Stimulated activated CD4-positive, alpha-beta T cell treated with anti-CD3 and anti-CD28 coated beads, TNF-alpha, amount 100 ng/mL, for 4 hours (primary cell): ENCODE measurements at regions not wholly inside any gene's neighbourhood (a gene's known extent, or its start where the extent isn't known, plus 50 kb on each side); places are given as distances from the start of the nearest gene placed in this dataset.
"Not testable (repeated sequence)": the region's sequence is repeated elsewhere in the genome, so short reads cannot be mapped to it uniquely, and the experiment has no call there.

ENCODE experiments used
- DNase-seq, 3 experiments: peaks; one replicate each; pipeline ENCODE4 v3.0.0-alpha.2; 2020; ENCODE audit warnings: low read depth in 3 of 3

DNA sequence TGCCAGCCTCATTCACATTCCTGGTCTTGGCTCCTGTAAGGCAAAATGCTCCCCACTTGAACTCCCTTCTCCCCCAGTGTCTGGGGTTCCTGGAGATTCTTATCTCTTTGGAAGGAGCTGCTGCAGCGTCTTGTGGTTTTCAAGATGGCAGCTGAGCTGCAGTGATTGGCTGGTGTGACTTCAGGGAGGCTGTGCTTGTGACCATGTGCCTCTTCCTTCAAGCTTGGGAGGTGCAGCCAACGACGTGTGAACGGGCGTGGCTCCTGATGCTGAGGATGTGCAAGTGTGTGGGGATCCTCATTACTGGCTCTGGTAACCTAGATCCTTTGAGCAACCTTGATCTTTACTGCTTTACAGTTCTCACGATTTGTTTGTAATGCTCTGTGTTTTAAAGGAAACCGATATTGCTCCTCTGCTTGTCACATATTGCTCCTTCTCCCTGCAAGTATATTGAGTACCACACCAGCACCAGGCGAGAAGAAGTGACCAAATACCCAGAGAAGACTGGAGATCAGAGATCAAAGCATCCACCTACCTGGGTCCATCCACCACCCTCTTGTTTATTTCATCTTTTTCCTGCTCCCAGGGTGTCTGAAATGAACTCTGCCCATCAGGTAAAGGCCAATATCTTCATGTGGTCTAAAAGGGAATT lies 208.5 kb downstream of the FGF9 start:
- no peak for DNase-seq

DNA sequence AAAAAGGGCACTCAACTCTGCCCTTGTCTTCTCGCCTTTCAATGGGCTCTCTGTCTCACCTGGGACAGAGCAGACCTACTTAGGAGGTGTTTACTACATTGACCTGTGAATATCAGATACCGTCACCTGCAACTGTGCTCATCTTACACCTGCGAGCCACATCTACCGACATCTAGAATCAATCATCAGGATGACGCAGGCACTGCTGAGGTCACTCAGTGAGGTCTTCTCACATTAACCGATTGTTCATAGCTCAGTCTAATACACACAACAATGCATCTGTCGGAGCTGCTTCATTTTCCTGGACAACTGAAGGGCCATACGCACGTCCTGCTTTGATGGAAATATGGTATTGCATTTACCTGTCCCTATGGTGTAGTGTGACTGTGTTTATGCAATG lies 211.9 kb downstream of the FGF9 start:
- no peak for DNase-seq

GRCh38 chr13:21883713-21884112 lies 212.8 kb downstream of the FGF9 start:
- no peak for DNase-seq

- no peak for DNase-seq
Measured at GRCh38 chr13:21884299-21884909, 213.5 kb downstream of the FGF9 start.

DNA sequence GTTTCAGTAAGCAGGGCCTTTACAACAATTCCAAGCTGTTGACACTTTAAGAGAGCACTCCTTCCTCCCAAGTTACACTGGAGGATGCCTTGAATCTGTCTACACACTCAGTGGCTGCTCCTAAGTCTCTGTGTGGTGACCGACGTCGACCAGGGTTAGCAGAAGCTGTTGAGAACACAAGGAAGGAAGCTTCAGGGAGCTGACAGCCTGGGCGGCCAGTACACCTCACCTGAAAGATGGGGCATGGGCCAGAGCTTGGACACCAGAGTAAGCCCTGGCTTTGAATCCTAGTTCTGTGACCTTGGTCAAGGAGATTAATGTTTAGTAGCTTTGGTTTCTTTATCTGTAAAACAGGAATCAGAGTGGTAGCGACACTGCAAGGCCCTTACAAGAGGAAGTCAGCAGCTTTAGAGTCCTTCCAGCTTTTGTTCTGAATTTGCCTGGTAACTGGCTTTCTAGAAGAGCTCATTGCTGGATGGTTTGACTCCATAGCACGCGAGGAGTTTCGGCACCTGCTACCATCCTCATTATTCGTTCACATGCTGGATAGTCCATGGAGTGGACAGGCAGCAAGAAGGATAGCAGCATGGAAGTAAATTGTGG lies 214.2 kb downstream of the FGF9 start:
- no peak for DNase-seq

- no peak for DNase-seq
Measured at GRCh38 chr13:21885714-21886224, 214.9 kb downstream of the FGF9 start.

GRCh38 chr13:21889651-21890050 lies 218.8 kb downstream of the FGF9 start:
- DNase-seq: no peak

- DNase-seq: not testable (repeated sequence)
Measured at GRCh38 chr13:21890220-21890619, 219.3 kb downstream of the FGF9 start.

- DNase-seq: no peak
Measured at GRCh38 chr13:21894091-21894490, 223.2 kb downstream of the FGF9 start.

DNA sequence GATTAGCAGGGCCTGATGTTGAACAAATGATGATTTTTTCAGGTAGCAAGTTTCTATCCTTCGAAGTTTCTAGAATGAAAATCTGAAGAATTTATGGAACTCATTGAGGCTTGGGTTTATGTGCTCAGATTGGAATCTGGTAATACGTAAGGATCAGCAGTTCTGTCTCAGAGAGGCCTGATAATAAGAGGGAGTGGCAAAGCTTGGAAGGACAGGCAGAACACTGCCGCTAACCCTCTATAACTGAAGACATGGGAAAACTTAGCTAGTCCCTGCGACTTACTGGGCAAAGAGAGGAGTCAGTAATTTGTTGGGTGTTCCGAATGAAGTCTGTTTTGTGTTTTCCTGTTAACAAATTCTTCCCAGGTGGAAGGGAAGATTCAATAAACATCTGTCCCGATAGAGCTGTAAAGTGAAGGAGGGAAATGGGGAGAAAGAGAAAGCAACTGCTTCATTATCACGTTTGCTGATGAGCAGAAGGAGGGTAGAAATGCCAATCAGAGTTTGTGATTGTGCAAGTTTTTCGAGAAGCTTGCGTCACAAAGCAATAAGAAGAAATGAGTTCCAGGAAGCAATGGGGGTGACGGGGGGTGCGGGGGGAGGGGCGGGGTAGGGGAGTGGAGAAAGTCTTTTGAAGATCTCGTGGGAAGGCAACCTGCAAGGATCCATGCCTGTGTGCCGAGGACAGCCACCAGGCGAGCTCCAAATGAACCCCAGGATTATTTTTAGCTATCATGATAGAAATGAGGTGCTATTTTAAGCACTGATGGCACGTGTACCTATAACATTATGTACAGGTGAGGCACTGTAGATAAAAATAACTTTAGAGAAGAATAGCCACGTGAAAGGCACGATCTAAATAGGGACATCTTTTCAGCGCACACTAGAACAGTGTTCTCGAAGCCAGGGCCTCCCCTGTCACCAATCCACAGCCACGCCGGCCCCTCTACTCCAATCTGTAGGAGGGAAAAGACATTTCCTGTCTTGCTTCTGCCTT lies 224.1 kb downstream of the FGF9 start:
- DNase-seq: no peak

DNA sequence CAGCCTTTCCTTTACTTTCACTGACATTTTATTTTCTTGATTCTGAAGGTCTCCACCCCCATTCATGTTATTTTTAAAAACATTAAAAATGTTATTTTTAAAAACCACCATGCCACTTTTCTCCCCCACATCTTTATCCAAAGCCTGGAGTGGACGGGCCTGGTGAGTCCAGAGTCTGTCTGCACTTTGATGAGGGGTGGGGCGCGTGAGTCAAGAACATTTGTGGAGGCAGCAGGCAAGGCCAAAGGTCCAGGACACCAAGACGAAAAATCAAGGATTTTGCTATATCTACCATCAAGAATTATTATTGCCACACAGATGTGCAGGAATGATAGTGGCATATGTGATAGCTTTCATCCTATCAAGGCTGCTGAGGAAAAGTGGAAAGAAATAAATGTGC lies 224.9 kb downstream of the FGF9 start:
- DNase-seq: no peak

DNA sequence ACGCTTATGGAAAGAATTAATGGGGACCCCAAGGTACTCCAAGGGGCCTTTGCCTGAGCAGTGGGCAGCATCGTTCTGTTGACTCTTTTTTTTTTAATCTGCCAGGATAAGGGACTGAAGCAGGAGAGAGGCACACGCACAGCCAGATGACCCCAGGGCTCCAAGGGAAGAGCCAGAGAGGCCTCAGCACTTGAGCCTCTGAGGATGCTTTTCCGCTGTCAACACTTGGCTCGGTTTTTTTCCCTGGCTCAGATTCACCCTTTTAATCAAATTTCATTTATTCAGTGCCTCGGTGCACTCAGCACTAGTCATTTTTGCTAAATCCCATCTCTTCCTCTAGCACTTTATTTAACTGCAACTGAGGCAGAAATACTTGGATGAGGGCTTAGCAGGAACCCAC lies 226.3 kb downstream of the FGF9 start:
- DNase-seq: no peak

- no peak for DNase-seq
Measured at GRCh38 chr13:21898459-21898858, 227.6 kb downstream of the FGF9 start.

- no peak for DNase-seq
Measured at GRCh38 chr13:21898945-21899344, 228.1 kb downstream of the FGF9 start.

- DNase-seq: no peak
Measured at GRCh38 chr13:21901336-21901735, 230.5 kb downstream of the FGF9 start.

GRCh38 chr13:21901811-21902708 lies 231.2 kb downstream of the FGF9 start:
- no peak for DNase-seq

GRCh38 chr13:21902709-21903098 lies 231.8 kb downstream of the FGF9 start:
- DNase-seq: no peak

DNA sequence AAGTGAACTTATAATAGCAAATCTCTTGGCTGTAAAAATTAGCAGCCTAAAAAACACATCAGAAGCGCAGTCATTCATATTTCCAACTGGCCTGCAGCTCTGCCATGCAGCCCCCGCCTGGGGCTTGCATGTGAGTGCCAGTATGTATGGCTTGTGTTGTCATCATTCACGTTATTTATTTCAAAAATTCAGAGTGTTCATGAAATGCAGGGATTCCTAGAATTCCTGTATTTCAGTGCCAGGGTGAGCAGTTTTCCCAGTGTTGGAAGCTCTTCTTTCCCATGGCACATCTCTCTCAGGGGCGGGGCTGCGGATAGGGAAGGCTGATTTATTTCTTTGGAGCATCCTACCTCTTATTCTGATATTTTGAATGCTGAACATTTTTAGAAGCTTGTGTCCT lies 234.6 kb downstream of the FGF9 start:
- DNase-seq: no peak

DNA sequence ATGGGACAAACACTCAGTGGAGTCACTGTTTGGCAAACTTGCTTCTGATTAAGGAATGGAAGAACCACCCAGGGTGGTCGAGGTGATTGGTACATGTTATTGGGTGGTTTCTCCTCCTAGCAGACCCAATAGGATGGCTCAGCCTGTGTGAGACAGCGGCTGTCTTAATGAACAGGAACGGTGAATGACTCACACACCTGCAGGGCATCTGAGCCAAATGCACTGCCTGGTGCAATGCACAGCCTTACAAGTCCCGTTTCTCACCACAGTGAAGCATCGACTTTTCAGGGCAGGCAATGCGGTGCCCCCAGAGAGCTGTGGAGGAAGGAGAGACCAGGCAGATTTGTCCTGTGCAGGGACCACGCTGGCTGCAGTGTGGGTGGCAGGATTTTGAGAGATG lies 238.5 kb downstream of the FGF9 start:
- no peak for DNase-seq

DNA sequence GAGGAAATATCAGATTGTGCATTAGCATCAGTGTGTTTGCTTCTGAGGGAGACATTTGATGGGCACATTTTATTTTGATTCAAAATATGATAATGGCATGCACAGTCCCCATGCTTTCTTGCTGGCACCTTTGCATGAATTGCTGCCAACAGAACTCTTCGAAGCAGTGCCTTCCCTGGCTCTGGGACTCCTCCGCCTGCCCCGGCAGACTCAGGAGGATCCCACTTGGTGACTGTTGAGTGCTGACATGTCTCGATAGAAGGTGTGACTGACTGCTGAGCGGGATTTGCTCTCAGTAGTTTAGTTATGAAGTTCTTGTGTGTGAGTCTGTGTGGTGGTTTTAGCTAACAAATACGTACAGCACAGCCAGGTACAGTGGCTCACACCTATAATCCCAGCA lies 239.7 kb downstream of the FGF9 start:
- DNase-seq: no peak
